Right ventricle myocardium superior (tissue), 1 donor: ENCODE measurements at regions not wholly inside any gene's neighbourhood (a gene's known extent, or its start where the extent isn't known, plus 50 kb on each side); places are given as distances from the start of the nearest gene placed in this dataset.

Source experiments
- ATAC-seq: fragments of 200-7000 bp; cut with Tn5 transposase; one replicate; pipeline ENCODE4 v1.9.1; 2020; ENCODE audit warnings: mild to moderate bottlenecking; ENCODE audit not compliant: poor library complexity
- DNase-seq: peaks from one replicate; pipeline ENCODE4 v3.0.0-alpha.2; 2020
- intact Hi-C: fragments of 100-400 bp; cut with DNase I; formaldehyde crosslinking; loops from one replicate; pipeline ENCODE4 v1.11.2; 2022
- donor health status: DM: no; HTN: yes; CAD: no; lungs with severe emphysema.

DNA sequence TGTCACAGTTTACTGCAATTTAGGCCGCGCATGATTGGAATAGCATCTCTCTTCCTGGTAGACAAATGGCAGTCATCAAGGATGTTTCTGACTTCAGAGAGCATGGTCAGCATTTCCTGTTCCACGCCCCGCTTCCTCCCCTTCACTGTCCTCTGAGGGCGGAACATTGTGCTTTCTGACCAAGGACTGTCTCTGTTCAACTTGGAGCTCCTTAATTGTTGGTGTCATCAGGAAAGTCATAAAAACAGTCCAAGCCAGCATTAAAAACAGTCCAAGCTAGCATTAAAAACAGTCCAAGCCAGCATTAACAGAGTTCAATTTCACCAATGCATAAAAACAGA, 301.3 kb upstream of the IRX4 start:
- intact Hi-C loops = no loop called here
- DNase-seq (no peak), ATAC-seq (peak; percentile 66)

DNA sequence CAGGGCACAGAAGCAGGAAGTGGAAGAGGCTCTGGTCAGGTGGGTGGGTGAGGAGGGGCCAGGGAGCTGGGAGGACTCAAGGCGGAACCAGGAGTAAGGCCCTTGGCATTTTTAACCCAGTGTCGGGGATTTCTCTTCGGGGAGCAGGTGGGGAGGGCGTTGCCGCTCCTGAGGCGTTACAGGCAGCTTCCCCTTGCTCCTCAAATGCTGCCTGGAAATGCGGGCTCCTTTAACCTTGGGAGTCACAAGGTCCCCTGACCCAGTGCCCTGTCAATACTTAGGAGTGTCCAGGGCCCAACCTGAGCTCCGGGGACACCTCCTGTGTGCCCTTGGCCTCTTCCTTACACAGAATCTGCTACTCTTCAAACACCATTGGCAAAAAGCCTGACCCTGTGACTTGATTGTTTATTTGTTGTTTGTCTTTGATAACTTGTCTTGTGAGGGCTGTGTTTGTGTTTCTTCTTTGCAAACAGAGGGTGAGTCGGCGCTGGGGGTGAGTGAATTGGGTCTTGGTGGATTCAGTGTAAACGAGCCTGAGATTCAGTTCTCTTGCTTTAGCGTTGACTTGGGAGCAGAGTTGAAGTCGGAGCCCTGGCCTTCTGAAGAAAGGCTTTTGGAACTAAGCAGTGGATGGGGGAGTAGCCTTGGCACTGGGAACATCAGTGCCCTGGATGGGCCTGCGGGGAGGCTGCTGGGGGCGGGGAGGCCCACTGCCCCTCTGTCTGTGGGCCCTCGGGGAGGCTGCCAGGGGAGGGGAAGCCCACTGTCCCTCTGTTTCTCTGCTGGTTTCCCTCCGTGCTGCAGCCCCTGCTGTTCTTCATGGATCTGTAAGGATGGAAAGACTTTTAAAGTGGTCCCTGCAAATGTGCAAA, 300.7 kb upstream of the IRX4 start:
- ATAC-seq = no peak
- intact Hi-C loops = no loop called here
- no peak for DNase-seq

DNA sequence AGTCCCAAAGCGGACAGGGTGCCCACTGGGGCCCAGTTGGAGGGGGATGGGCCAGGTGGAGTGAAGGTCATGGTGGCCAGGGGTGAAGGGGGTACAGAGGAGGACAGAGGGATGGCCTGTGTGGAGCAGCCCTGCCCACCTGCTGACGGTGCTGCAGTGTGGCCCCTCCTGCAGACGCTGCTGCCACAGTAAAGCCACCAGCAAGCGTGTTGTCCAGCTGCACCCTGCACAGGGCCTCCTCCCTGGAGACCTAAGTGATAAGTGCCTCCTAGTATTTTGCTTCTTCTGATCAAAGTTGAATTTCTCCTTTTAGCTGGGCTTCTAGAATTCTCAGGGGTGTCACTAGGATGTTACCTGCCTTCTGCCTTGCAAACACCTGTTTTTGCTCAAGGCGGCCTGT, 299.3 kb upstream of the IRX4 start:
- ATAC-seq = no peak
- DNase-seq = no peak
- intact Hi-C loops = no loop called here

DNA sequence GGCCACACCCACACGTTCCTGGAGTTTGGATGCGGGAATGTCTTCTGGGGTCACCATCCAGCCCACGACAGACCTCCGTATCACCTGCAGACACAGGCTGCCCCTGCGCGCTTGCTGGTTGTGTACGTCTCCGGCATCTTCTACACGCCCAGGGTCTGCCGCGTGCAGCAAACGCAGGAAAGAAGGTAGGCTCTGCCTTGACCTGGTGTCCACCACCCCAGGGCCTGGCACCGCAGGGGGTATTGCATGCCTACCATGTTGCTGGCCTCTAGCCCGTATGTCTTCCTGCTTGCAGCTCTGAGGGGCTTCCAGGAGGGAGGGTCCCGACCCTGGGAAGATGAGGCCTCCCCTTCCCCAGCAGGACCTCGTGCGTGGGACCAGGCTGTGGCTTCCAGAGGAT, 298.8 kb upstream of the IRX4 start:
- ATAC-seq (no peak), DNase-seq (no peak)
- intact Hi-C loops = no loop called here

DNA sequence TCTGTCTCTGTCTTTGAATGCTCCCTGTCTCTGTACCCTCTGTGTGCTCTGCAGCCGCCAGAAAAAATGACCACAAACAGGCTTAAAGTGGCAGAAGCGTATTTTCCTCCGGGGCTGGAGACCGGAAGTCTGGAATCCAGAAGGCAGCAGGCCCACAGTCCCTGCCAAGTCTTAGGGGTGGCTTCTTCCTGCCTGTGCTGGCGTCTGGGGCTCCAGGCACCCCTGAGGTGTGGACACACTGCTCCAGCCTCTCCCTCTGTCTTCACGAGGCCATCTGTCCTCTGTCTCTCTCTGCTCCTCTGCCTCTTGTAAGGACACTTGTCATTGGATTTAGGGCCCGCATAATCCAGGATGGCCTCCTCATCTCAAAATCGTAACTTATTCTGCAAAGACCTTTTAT, 298.4 kb upstream of the IRX4 start:
- ATAC-seq (no peak), DNase-seq (no peak)
- intact Hi-C loops = no loop called here

DNA sequence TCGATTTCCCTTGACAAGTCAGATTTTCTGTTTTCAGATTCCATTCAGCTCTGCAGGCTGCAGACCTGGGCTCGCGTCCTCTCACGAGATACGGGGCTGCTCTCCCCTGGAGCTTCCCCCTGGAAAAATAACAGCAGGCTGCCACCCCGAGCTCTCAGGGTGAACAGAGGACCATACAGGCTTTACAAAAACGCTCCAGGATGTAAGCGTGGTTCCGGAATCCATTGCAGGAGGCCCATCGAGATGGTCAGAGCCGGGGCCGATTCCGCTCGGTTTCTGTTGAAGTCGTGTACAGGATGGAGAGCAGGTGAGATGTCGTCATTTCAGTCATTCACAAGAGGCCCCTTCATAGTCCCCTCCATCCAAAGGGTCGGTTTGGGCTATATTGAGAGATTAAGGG, 297.7 kb upstream of the IRX4 start:
- intact Hi-C loops = no loop called here
- no peak for DNase-seq
- ATAC-seq = no peak

DNA sequence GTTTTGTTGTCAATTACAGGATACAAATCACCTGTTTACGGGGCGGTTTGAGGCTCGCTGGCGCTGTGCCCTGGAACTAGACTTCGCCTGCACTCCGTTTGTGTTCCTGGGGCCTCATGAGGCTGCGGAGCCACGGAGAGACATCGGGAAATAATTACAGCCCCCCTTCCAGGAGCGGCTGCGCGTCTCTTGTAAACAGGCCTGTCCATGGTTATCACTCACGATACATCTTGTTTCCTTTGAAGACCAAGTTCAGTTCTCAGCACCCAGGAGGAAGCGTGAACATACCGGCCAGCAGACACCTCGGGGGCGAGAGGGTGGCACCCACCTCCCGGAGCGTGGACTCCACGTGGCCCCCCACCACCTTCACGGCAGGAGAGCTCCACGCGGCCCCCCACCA, 297.1 kb upstream of the IRX4 start:
- DNase-seq (no peak), ATAC-seq (no peak)
- intact Hi-C loops = no loop called here

DNA sequence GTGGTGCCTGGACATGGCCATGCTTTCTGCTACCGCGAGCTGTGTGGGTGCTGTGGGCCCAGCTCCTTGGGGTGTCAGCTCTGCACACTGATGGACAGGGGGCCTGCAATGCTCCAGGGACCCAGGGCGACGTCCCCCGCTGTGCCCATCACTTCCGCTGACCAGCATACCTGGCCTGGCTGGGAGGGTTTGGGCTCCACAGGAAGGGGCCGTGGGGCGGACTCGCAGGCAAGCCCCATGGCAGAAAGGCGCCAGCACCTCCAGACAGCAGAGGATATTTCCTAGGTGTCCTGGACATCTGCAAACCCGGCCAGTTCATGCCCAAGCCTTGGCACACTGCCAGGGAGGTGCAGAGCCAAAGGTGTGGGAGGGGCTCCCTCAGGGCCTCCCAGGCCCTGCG, 295.8 kb upstream of the IRX4 start:
- DNase-seq = no peak
- intact Hi-C loops = no loop called here
- no peak for ATAC-seq

DNA sequence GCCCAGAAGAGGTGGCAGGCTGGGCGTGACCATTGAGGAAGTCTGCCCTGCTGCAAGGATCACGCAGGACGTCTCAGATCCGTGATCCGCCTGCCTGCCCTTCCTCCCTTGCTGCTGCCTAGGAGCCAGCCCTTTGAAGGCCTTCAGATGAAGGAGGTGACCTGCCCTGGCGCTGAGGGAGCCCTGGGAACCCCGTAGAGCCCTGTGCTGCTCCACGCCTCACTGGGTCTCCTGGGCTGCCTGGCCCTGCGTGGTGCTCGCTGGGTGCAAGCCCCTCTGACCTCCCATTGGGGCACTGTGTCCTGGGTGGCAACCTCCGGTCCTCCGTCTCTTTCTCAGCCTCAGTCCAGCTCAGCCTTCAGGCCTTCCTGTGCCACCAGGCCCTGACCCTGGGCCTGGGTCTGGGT, 295.3 kb upstream of the IRX4 start:
- no peak for ATAC-seq
- intact Hi-C loops = no loop called here
- no peak for DNase-seq

DNA sequence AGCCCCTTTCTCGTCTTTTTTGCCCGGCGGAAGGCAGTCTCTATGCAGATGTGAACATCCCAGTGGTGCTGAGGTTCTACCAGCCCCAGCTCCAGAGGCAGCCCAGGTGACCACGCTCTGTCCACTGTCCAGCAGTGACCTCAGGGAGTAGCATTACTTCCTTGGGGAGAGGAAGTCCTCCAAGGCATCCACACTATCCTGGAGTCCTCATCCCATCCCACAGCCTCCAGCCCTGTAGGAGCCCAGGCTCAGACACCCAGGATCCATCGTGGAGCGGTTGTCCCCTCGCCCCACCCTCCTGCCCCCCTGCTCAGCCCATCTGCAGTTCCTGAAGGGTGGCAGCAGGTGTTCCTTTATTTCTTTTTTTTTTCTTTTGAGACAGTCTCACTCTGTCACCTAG, 294.5 kb upstream of the IRX4 start:
- intact Hi-C loops = no loop called here
- no peak for DNase-seq
- no peak for ATAC-seq

DNA sequence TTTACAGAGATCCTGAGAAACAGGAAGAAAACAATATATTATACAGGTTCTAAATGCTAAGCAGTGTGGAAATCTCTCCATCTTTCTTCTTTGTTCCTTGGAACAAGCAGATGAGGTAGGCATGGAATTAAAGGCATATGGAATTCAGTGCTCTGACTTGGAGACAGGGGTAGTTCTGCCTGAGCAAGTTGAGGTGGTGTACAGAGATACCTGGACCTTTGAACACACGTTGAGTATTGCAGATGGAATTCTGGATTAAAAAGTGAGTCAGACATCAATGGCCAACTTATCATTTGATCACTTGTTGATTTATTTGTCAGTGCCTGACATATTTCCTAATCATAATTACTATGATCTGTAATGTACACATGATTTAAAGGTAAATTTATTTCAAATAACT, 293.9 kb upstream of the IRX4 start:
- intact Hi-C loops = no loop called here
- ATAC-seq = no peak
- DNase-seq = no peak

DNA sequence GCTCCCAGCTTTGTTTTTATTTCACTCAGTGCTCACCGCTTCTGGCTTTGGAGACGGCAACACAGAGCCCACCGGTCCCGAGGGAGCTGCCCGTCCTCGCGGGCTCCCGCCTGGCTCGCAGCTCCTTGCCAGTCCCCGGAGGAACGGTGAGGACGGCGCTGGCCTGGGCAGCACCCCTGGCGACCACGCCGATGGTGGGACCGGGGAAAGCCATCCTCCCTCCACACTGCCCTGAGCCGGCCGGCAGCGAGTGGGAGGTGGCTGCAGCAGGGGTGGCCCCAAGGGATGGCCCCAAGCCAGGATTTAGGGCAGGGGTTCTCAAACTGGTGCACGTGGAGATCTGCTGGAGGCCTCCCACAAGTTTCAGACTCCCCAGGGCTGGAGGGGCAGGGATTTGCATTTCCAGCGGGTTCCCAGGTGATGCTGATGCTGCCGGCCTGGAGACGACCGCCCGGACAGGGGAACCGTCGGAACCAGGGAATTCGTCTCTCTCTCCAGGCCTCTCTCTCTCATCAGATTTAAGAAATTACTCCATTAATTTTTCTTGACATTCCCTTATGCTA, 293.2 kb upstream of the IRX4 start:
- ATAC-seq (no peak), DNase-seq (no peak)
- intact Hi-C loops = no loop called here

DNA sequence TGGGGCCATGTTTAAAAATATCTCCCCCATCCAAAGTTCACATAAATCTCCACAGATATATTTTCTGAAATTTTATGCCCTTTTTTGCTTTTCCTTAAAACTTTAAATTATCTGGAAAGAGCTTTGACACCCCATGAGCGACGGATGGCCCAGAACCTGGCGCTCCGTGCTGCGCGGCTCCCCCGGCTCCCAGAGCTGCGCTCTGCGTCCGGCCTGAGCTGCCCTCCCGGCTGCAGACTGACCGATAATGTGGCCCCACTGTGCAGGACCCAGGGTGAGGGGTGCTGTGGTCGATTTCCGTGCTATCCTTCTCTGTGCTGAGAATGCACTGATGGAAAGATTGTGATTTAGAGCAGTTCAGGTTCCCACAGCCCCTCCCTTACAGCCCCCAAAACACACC, 292.3 kb upstream of the IRX4 start:
- intact Hi-C loops = no loop called here
- DNase-seq (no peak), ATAC-seq (no peak)

DNA sequence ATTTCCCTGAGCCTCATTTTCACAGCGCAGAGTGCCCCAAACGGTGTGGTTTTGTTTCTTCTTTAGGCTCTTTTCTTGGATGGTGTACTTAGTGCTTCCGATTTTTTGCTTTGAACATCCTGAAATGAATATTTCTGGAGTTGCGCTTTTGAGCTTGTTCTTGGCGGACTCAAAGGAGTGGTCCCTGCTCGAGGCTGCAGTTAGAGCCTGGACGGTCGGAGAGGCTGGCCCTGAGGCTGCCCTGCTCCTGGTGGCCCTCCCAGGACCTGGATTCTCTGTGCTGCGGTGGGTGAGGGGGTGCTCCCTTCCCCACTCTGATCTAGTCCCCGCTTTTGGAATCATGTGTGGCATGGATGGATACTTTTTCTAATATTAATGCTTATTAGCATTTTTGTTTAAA, 291.8 kb upstream of the IRX4 start:
- ATAC-seq (no peak), DNase-seq (no peak)
- intact Hi-C loops = no loop called here

DNA sequence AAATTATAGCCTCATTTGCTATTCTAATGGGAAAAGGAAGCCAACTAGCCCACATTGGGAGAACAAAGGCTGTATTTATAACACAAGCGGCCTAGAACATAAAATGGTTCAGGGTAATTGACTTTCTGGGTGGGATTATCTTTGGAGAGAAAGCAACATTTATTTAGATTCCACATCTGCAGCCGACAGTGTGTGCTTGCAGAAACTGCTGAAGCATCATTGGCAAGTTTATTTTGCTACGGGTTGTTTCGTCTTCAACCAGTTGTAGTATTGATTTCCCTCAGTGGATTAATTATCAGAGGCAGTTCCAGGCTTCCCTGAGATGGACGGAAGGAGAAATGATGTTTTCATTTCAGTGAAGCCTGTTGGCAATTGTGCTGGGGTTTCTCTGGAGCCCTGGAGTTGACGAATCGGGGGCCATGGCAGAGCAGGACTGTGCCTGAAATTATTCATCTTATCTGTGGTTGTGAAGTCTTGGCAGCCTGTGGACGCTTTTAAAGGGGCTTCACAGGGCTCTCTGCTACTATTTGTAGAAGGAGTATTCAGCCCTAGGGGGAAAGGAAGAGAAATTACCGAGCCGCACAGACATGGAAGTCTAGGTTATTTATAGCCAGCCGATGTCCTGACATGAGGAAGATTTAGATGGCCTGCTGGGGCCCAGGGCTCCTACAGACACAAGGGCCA, 290.6 kb upstream of the IRX4 start:
- intact Hi-C loops = no loop called here
- DNase-seq = no peak

DNA sequence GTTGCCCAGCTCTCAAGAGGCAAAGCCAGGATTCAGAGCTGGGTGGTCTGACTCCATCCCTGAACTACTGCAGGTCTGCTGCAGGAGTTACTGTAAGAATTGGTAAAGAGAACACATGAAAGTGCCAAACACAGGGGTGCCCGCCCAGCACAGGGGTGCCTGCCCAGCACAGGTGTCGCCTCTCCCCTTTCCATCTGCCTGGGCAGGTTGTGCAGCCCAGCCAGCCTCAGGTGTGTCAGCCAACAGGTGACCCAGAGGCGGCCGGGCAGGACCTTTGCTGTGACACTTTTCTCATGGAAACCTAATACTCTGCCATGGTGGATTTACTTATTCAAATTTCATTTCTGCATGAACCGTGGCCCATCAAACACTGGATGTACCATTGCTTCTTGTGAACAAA, 289.7 kb upstream of the IRX4 start:
- DNase-seq (no peak), ATAC-seq (no peak)
- intact Hi-C loops = no loop called here

More for the DNA sequence above, 290.6 kb upstream of the IRX4 start:
- no peak for ATAC-seq

DNA sequence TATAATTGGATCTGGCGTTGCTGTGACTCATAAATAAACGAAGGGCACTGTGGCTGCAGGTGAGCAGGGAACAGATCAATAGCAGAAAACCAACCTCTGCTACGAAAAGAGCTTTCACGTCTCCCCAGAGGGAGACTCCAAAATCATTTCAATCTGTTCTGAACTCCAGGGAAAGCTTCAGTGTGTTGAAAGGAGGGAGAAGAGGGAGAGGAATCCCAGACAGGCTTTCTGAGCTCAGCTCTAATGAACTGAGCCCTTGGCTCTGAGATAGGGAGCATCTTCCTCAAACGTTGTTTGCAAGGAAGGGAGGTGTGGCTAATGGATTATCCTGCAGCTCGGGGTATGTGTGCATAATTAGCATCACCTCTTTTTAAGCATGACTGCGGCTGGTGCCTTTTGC, 288.0 kb upstream of the IRX4 start:
- ATAC-seq = no peak
- intact Hi-C loops = no loop called here
- DNase-seq = no peak

DNA sequence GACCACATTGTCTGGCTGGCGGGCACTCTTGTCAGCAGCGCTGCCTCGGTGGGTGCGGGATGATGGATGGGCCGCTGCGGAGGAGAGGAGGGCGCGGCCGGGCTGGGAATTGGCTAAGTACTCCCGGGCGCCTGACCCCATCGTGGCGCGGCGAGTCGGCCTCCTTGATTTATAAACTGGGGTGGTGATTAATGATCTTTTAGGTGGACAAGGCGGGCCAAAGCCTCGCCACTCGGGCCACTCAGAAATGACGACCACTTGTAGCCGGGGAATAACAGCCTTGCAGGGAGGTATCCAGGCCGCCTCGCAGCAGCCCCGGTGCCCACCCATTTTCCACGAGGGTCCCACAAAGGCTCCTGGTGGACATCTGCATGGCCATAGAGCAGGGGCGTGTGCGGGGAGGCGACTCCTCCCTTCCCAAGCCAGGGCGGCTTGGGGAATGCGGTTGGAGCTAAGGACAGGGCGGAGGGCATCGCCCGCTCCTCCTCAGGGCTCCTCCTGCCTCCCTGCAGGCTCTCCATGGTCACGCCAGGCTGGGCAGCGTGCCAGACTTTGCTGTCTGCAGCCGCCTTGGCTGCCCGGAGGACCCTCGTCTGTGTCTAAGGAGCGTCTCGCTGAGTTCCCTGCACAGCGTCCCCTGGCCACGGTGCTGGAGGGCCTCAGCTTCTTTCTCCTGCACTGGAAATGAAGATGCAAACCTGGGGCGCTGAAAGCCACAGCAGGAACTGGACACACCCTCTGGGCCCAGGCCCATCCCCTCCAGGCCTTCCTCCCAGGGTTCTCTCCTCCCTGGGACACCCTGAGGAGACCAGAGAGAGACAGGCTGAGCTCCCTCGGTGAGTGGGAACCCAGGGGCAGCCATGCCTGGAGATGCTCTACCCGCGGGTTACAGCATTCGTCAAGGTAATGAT, 287.4 kb upstream of the IRX4 start:
- DNase-seq (peak; percentile 17), ATAC-seq (no peak)
- intact Hi-C loops = no loop called here

DNA sequence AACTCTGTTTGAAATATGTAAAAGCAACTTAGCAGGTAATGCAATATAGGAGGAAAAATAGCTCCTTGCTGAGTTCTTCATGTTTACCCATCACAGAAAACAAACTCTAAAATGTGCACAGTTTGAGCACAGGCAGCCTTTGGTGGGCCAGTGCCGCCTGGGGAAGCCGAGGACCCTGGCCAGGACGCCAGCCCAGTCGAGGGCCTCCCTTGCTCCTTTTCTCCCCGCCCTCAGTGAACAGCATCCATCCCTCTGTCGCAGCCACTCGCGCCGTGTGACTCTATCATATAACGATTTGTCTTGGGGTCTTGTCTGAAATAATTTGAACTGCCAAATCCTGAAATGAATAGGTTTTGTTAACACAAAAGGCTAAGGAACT, 286.7 kb upstream of the IRX4 start:
- ATAC-seq = no peak
- intact Hi-C loops = no loop called here
- DNase-seq = peak; percentile 15
